K562 (cell line): ENCODE measurements at regions not wholly inside any gene's neighbourhood (a gene's known extent, or its start where the extent isn't known, plus 50 kb on each side); places are given as distances from the start of the nearest gene placed in this dataset.

Source experiments
- ATAC-seq: fragments of 200-7000 bp; cut with Tn5 transposase; 3 replicates; pipeline ENCODE4 v1.9.1; 2020; ENCODE audit warnings: moderate library complexity
- BruUV-seq: library from RNA; stranded (reverse); fragments of 400-500 nt; replicated peaks from 2 replicates; lab custom pipeline; 2021; lab: Mats Ljungman, UMichigan
- CTCF ChIA-PET: fragments of 300-600 bp; formaldehyde crosslinking; extraction: SDS; loops from one replicate; lab custom pipeline; 2021; ENCODE audit warnings: low intra/inter-chr PET ratio; lab: Yijun Ruan, JAX
- POLR2A ChIA-PET: fragments of 300-600, 350-650 bp; sonication (Branson Sonifier 250); formaldehyde crosslinking; extraction: SDS; loops from one replicate; lab custom pipeline; 2021; ENCODE audit warnings: antibody characterized with exemption, inconsistent platforms; lab: Yijun Ruan, JAX
- DNase-seq, 4 experiments: peaks; one replicate each; pipeline versions ENCODE4 v3.0.0 to v3.0.0-alpha.2; 2011 to 2018; ENCODE audit warnings: low spot score in 3 of 4, mixed read lengths in 3 of 4; ENCODE audit errors: extremely low read depth in 1 of 4
- FAIRE-seq: peaks from 2 replicates; lab custom pipeline; 2011; peaks lifted over from hg19 to GRCh38; lab: Jason Lieb, UNC
- H2AFZ ChIP-seq: 2 replicates; pipeline ENCODE4 v1.6.0; 2011; ENCODE audit warnings: low read depth, low read length, control low read depth, inconsistent platforms
- H3K27ac ChIP-seq: fragments of 200-600 bp; 3 replicates; pipeline ENCODE4 v1.8.0; 2011; ENCODE audit warnings: low read depth, mild to moderate bottlenecking, control low read depth, inconsistent platforms, low read length, moderate library complexity, mixed read lengths; ENCODE audit errors: extremely low read depth
- H3K27me3 ChIP-seq, 2 experiments: fragments of 300-600 bp in 1 of 2; 2 replicates in 1 of 2; 3 replicates in 1 of 2; pipeline versions ENCODE4 v1.6.0 to v1.8.0; 2011; ENCODE audit warnings: inconsistent platforms in 2 of 2, low read length in 2 of 2, mild to moderate bottlenecking in 1 of 2, mixed read lengths in 1 of 2, moderate library complexity in 1 of 2; ENCODE audit not compliant: control insufficient read depth in 2 of 2, insufficient read depth in 2 of 2
- H3K36me3 ChIP-seq: fragments of 300-600 bp; 3 replicates; pipeline ENCODE4 v1.8.0; 2011; ENCODE audit warnings: mild to moderate bottlenecking, low read length, inconsistent platforms; ENCODE audit not compliant: control insufficient read depth, insufficient read depth
- H3K4me1 ChIP-seq, 2 experiments: fragments of 200-600 bp in 1 of 2; replicated peaks in 1 of 2; 2 replicates in 1 of 2; 3 replicates in 1 of 2; pipeline versions ENCODE4 v1.5.1 to v1.8.0; 2011; ENCODE audit warnings: inconsistent platforms in 2 of 2, low read length in 2 of 2, mild to moderate bottlenecking in 1 of 2, mixed read lengths in 1 of 2, moderate library complexity in 1 of 2; ENCODE audit not compliant: control insufficient read depth in 2 of 2, insufficient read depth in 2 of 2
- H3K4me2 ChIP-seq: 2 replicates; pipeline ENCODE4 v1.6.1; 2011; ENCODE audit warnings: low read length, control low read depth, inconsistent platforms, mixed read lengths; ENCODE audit not compliant: insufficient read depth
- H3K4me3 ChIP-seq: fragments of 200-600 bp; sonication (generic), shearing (Covaris generic); 2 replicates; pipeline ENCODE4 v1.5.1; 2016; ENCODE audit warnings: control low read depth, inconsistent platforms
- H3K79me2 ChIP-seq: fragments of 200-600 bp; 3 replicates; pipeline ENCODE4 v1.8.0; 2011; ENCODE audit warnings: low read length, inconsistent platforms; ENCODE audit not compliant: control insufficient read depth, insufficient read depth
- H3K9ac ChIP-seq, 2 experiments: 2 replicates each; pipeline versions ENCODE4 v1.6.0 to v1.6.1; 2011; ENCODE audit warnings: low read depth in 2 of 2, low read length in 2 of 2, control low read depth in 1 of 2, inconsistent platforms in 1 of 2, mild to moderate bottlenecking in 1 of 2, mixed read lengths in 1 of 2; ENCODE audit not compliant: insufficient read depth in 1 of 2
- H3K9me1 ChIP-seq: one replicate; pipeline ENCODE4 v1.6.0; 2011; ENCODE audit warnings: inconsistent platforms, mild to moderate bottlenecking, low read length, moderate library complexity; ENCODE audit not compliant: control insufficient read depth, insufficient read depth
- H3K9me3 ChIP-seq: replicated peaks from 2 replicates; pipeline ENCODE4 v1.5.1; 2011; ENCODE audit warnings: low read depth, low read length, inconsistent platforms; ENCODE audit not compliant: control insufficient read depth, insufficient read depth
- H4K20me1 ChIP-seq: replicated peaks from 2 replicates; pipeline ENCODE4 v1.6.1; 2011; ENCODE audit warnings: low read length, inconsistent platforms, mixed read lengths; ENCODE audit not compliant: control insufficient read depth, insufficient read depth
- DPF2 ChIP-seq: fragments of 450-650 bp; IDR thresholded peaks from 2 replicates; pipeline ENCODE4 v1.6.1; 2016
- ETV6 ChIP-seq, 3 experiments: fragments of 150-350 bp in 1 of 3; sonication (generic) in 1 of 3; formaldehyde crosslinking in 1 of 3; IDR thresholded peaks; 2 replicates each; pipeline versions ENCODE4 v1.6.1 to v1.8.0; 2014 to 2022; ENCODE audit warnings: borderline replicate concordance in 2 of 3, low read depth in 2 of 3, antibody characterized with exemption in 1 of 3, low read length in 1 of 3, mild to moderate bottlenecking in 1 of 3, missing genetic modification reagents in 1 of 3
- HOXB6 ChIP-seq: fragments of 250-450 bp; sonication (Bioruptor Pico); IDR thresholded peaks from 2 replicates; pipeline ENCODE4 v1.5.1; 2022; ENCODE audit warnings: mild to moderate bottlenecking, borderline replicate concordance
- MCM7 ChIP-seq, 2 experiments: fragments of 450-650 bp; IDR thresholded peaks; 2 replicates each; pipeline ENCODE4 v1.6.1; 2016 to 2018
- MNT ChIP-seq, 2 experiments: fragments of 450-650 bp; conservative IDR thresholded peaks; 2 replicates each; pipeline ENCODE4 v1.6.1; 2017; ENCODE audit warnings: mild to moderate bottlenecking in 2 of 2, moderate library complexity in 2 of 2
- TFE3 ChIP-seq: fragments of 450-650 bp; formaldehyde crosslinking; IDR thresholded peaks from 2 replicates; pipeline ENCODE4 v1.4.0; 2020; ENCODE audit warnings: mild to moderate bottlenecking, mixed read lengths
- TSHZ1 ChIP-seq: fragments of 250-450 bp; sonication (Bioruptor Pico); IDR thresholded peaks from 2 replicates; pipeline ENCODE4 v1.4.0; 2020; ENCODE audit warnings: mild to moderate bottlenecking, moderate library complexity
- XRCC3 ChIP-seq: fragments of 450-650 bp; IDR thresholded peaks from 2 replicates; pipeline ENCODE4 v1.6.1; 2017; ENCODE audit warnings: mild to moderate bottlenecking, moderate library complexity
- ZNF133 ChIP-seq: fragments of 250-450 bp; sonication (Bioruptor Pico); IDR thresholded peaks from 2 replicates; pipeline ENCODE4 v1.4.0; 2020; ENCODE audit warnings: mild to moderate bottlenecking
- WGBS: fragments of 100-300 bp; shearing (Covaris generic); methylation state at CpG from one replicate; pipeline ENCODE4 v1.1.6; 2016; ENCODE audit warnings: low coverage, mixed read lengths; ENCODE audit not compliant: insufficient coverage; ENCODE audit errors: missing lambda C conversion rate; 5-methylcytosine and 5-hydroxymethylcytosine counted together
- in situ Hi-C: fragments of 300-500 bp; cut with MboI; formaldehyde crosslinking; loops from 4 replicates; pipeline ENCODE4 v1.15.0; 2018; ENCODE audit warnings: inconsistent platforms, mixed read lengths
- intact Hi-C: fragments of 100-400 bp; cut with micrococcal nuclease; formaldehyde crosslinking; loops from 2 replicates; pipeline ENCODE4 v1.14.2; 2022

- no peak overlapping the region for H3K4me3 ChIP-seq
- POLR2A ChIA-PET: no interaction called here
- no peak overlapping the region for H3K9ac ChIP-seq
- 0 out of 2 replicates have a peak, but pooled peaks cover 4% of the 10 kb centered on the region for H3K9me3 ChIP-seq
- CTCF ChIA-PET: no interaction called here
- intact Hi-C loops (no loop called here), in situ Hi-C loops (no loop called here)
- FAIRE-seq (no peak), DNase-seq (no peak), ATAC-seq (no peak)
- no peaks in the 10 kb centered on the region for H3K27me3 ChIP-seq
- 2% methylated on average over 4 of the region's 4 CpGs for WGBS
- H3K4me2 ChIP-seq: no peak overlapping the region
- no peaks in the 10 kb centered on the region for H3K9me1 ChIP-seq
- no peak for TF ChIP-seq HOXB6 (CRISPR knock-in tag)
- TF ChIP-seq MCM7 (IDR thresholded peaks at IDR 0.05): no peak
- H3K79me2 ChIP-seq: no peaks in the 10 kb centered on the region
- no peaks in the 10 kb centered on the region for H4K20me1 ChIP-seq
- H3K36me3 ChIP-seq: no peaks in the 10 kb centered on the region
- H2AFZ ChIP-seq: no peak overlapping the region
- no peaks in the 10 kb centered on the region for H3K4me1 ChIP-seq
- H3K27ac ChIP-seq: no peak overlapping the region
- BruUV-seq: no TSS peak
These were observed 87.0 kb upstream of the USP38 start for GRCh38 chr4:143097751-143098150.

GRCh38 chr4:143099693-143100092, 85.0 kb upstream of the USP38 start:
- no peaks in the 10 kb centered on the region for H3K9me1 ChIP-seq
- H3K27me3 ChIP-seq: no peaks in the 10 kb centered on the region
- FAIRE-seq (no peak), DNase-seq (no peak), ATAC-seq (peak; percentile 26; the same call in 1 of the 3 replicates)
- ChIA-PET CTCF (no interaction called here), POLR2A (no interaction called here)
- peak overlapping the region; percentile 77 for H2AFZ ChIP-seq
- H3K36me3 ChIP-seq: no peaks in the 10 kb centered on the region
- no peak overlapping the region for H3K4me3 ChIP-seq
- no peaks in the 10 kb centered on the region for H4K20me1 ChIP-seq
- intact Hi-C loops (no loop called here), in situ Hi-C loops (no loop called here)
- no peak overlapping the region for H3K9ac ChIP-seq
- H3K4me1 ChIP-seq: no peaks in the 10 kb centered on the region
- 0 out of 2 replicates have a peak, but pooled peaks cover 4% of the 10 kb centered on the region for H3K9me3 ChIP-seq
- no peak overlapping the region for H3K27ac ChIP-seq
- 0% methylated on average over 3 of the region's 3 CpGs for whole genome bisulfite sequencing
- no TSS peak for BruUV-seq
- H3K79me2 ChIP-seq: no peaks in the 10 kb centered on the region
- no peak overlapping the region for H3K4me2 ChIP-seq
- TF ChIP-seq ETV6 (IDR thresholded peaks at IDR 0.05; ENCODE audit: borderline replicate concordance in 1 of 2, low read depth in 2 of 2, low read length in 1 of 2) (no peak), ETV6 (CRISPR knock-in tag; IDR thresholded peaks at IDR 0.05; ENCODE audit: borderline replicate concordance) (no peak), XRCC3 (no peak), DPF2 (no peak), ZNF133 (CRISPR knock-in tag) (no peak), TFE3 (CRISPR knock-in tag) (peak; percentile 82), TSHZ1 (CRISPR knock-in tag) (no peak), MNT (conservative IDR thresholded peaks at IDR 0.05) (no peak)
